Upper lobe of left lung (tissue), 6 donors: ENCODE measurements at regions not wholly inside any gene's neighbourhood (a gene's known extent, or its start where the extent isn't known, plus 50 kb on each side); places are given as distances from the start of the nearest gene placed in this dataset.

Source experiments
- ATAC-seq, 2 donors: fragments of 200-7000 bp; cut with Tn5 transposase; one replicate each; pipeline ENCODE4 v1.9.1; 2022; ENCODE audit warnings: mild to moderate bottlenecking in 2 of 2, moderate library complexity in 2 of 2; ENCODE audit not compliant: low FRiP score in 2 of 2
- DNase-seq, 2 donors: peaks; one replicate each; pipeline ENCODE4 v3.0.0-alpha.2; 2019 to 2020
- H3K27ac ChIP-seq, 4 donors: fragments of 200-600 bp; sonication (generic); one replicate each; pipeline ENCODE4 v1.5.1; 2016 to 2019
- H3K27me3 ChIP-seq, 4 donors: fragments of 200-600 bp; sonication (generic); one replicate each; pipeline ENCODE4 v1.5.1; 2017 to 2019
- H3K36me3 ChIP-seq, 4 donors: fragments of 200-600 bp; sonication (generic); one replicate each; pipeline ENCODE4 v1.5.1; 2016 to 2019
- H3K4me1 ChIP-seq, 4 donors: fragments of 200-600 bp; sonication (generic); one replicate each; pipeline ENCODE4 v1.5.1; 2018 to 2019
- H3K4me3 ChIP-seq, 4 donors: fragments of 200-600 bp; sonication (generic); one replicate each; pipeline ENCODE4 v1.5.1; 2017 to 2019; ENCODE audit warnings: mild to moderate bottlenecking in 2 of 4, moderate library complexity in 1 of 4
- H3K9me3 ChIP-seq, 4 donors: fragments of 200-600 bp; sonication (generic); one replicate each; pipeline ENCODE4 v1.5.1; 2018 to 2019
- EP300 ChIP-seq, 4 donors: sonication (generic); formaldehyde crosslinking; IDR thresholded peaks; one replicate each; pipeline ENCODE4 v1.5.1; 2017; ENCODE audit warnings: antibody characterized with exemption in 4 of 4, control low read depth in 2 of 4
- POLR2A ChIP-seq, 4 donors: fragments of 450-650 bp; IDR thresholded peaks; one replicate each; pipeline ENCODE4 v1.5.1; 2016 to 2017; ENCODE audit warnings: antibody characterized with exemption in 4 of 4, mild to moderate bottlenecking in 2 of 4
- POLR2AphosphoS5 ChIP-seq, 2 donors: sonication (generic); formaldehyde crosslinking; IDR thresholded peaks; one replicate each; pipeline ENCODE4 v1.5.1; 2017; ENCODE audit warnings: antibody characterized with exemption in 2 of 2
- WGBS, 2 donors: methylation state at CpG; one replicate each; pipeline ENCODE4 v1.1.5; 2017 to 2018; 5-methylcytosine and 5-hydroxymethylcytosine counted together
- TF ChIP-seq, protein P1 (sequence below), 6 experiments: fragments of 450-650 bp in 4 of 6; fragments of 200-600 bp in 2 of 6; sonication (generic) in 2 of 6; IDR thresholded peaks; one replicate each; pipeline ENCODE4 v1.5.1; 2016 to 2019; ENCODE audit warnings: antibody characterized with exemption in 6 of 6
- donor health status: DM: no; HTN: no; CAD: no; lungs with moderate emphysema.
- donor health status: DM: no; HTN: yes; CAD: no; lungs with severe emphysema.

DNA sequence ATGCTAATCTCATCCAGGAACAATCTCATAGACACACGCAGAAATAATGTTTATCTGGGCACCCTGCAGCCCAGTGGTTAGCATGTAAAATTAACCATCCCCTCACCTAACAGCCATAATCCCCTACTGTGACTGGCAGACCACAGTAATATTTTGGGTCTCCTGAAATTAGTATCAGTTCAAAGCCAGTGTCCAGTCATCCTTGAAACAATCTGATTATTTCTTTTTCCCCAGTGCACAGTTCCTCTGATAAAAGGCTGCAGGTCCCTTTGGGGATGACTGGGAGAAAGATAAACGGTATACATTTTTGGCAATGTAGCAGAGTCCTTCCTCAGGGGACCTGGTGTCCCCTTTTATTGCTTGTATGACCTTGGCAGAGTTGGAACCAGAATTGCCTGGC lies 50.4 kb upstream of the CYSLTR2 start:
- Histone ChIP-seq H3K9me3 (peaks cover 0 to 6% (median 4%) of the 10 kb centered on the region in 4 donors), H3K36me3 (no peaks in the 10 kb centered on the region), H3K27ac (no peak overlapping the region), H3K27me3 (no peaks in the 10 kb centered on the region), H3K4me3 (no peak overlapping the region), H3K4me1 (no peaks in the 10 kb centered on the region)
- DNase-seq (no peak), ATAC-seq (no peak)
- WGBS, 2 donors, result 80 to 85% methylated on average over 2 of the region's 2 CpGs
- no peak for TF ChIP-seq POLR2AphosphoS5 (IDR thresholded peaks at IDR 0.05)
- TF ChIP-seq, protein P1, sequence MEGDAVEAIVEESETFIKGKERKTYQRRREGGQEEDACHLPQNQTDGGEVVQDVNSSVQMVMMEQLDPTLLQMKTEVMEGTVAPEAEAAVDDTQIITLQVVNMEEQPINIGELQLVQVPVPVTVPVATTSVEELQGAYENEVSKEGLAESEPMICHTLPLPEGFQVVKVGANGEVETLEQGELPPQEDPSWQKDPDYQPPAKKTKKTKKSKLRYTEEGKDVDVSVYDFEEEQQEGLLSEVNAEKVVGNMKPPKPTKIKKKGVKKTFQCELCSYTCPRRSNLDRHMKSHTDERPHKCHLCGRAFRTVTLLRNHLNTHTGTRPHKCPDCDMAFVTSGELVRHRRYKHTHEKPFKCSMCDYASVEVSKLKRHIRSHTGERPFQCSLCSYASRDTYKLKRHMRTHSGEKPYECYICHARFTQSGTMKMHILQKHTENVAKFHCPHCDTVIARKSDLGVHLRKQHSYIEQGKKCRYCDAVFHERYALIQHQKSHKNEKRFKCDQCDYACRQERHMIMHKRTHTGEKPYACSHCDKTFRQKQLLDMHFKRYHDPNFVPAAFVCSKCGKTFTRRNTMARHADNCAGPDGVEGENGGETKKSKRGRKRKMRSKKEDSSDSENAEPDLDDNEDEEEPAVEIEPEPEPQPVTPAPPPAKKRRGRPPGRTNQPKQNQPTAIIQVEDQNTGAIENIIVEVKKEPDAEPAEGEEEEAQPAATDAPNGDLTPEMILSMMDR (IDR thresholded peaks at IDR 0.05), result no peak
- TF ChIP-seq EP300 (IDR thresholded peaks at IDR 0.05), result no peak
- TF ChIP-seq POLR2A (IDR thresholded peaks at IDR 0.05), result no peak
